MCF 10A (cell line): ENCODE measurements at regions not wholly inside any gene's neighbourhood (a gene's known extent, or its start where the extent isn't known, plus 50 kb on each side); places are given as distances from the start of the nearest gene placed in this dataset.
"Not testable (repeated sequence)": the region's sequence is repeated elsewhere in the genome, so short reads cannot be mapped to it uniquely, and the experiment has no call there.

ENCODE experiments used
- BruUV-seq: library from RNA; stranded (reverse); fragments of 400-500 nt; replicated peaks from 2 replicates; lab custom pipeline; 2021; lab: Mats Ljungman, UMichigan
- CTCF ChIA-PET: fragments of 300-600 bp; sonication (Branson Sonifier 250); formaldehyde crosslinking; extraction: SDS; loops from one replicate; lab custom pipeline; 2021; ENCODE audit warnings: antibody characterized with exemption, inconsistent platforms; lab: Yijun Ruan, JAX
- POLR2A ChIA-PET: fragments of 300-600, 350-650 bp; sonication (Branson Sonifier 250); formaldehyde crosslinking; extraction: SDS; loops from one replicate; lab custom pipeline; 2020; ENCODE audit warnings: antibody characterized with exemption, inconsistent platforms; lab: Yijun Ruan, JAX
- DNase-seq: peaks from one replicate; pipeline ENCODE4 v3.0.0-alpha.2; 2018; ENCODE audit not compliant: unreplicated experiment
- H3K27ac Mint-ChIP-seq: one replicate; pipeline ENCODE4 v1.8.0; 2022; ENCODE audit warnings: mild to moderate bottlenecking, low read depth, mixed read lengths; ENCODE audit not compliant: unreplicated experiment
- H3K27me3 Mint-ChIP-seq: one replicate; pipeline ENCODE4 v1.8.0; 2022; ENCODE audit warnings: mixed read lengths; ENCODE audit not compliant: insufficient read depth, unreplicated experiment
- H3K36me3 Mint-ChIP-seq: one replicate; pipeline ENCODE4 v1.8.0; 2022; ENCODE audit warnings: mild to moderate bottlenecking, moderate library complexity, mixed read lengths; ENCODE audit not compliant: insufficient read depth, unreplicated experiment
- H3K4me1 Mint-ChIP-seq: one replicate; pipeline ENCODE4 v1.8.0; 2022; ENCODE audit warnings: mixed read lengths; ENCODE audit not compliant: insufficient read depth, unreplicated experiment
- H3K4me3 Mint-ChIP-seq: one replicate; pipeline ENCODE4 v1.8.0; 2022; ENCODE audit warnings: mild to moderate bottlenecking, moderate library complexity, mixed read lengths; ENCODE audit not compliant: unreplicated experiment
- H3K9me3 Mint-ChIP-seq: one replicate; pipeline ENCODE4 v1.8.0; 2022; ENCODE audit warnings: mixed read lengths; ENCODE audit not compliant: unreplicated experiment
- CTCF ChIP-seq: fragments of 200-600 bp; IDR thresholded peaks from one replicate; pipeline ENCODE4 v1.8.0; 2022; ENCODE audit warnings: antibody characterized with exemption, mild to moderate bottlenecking; ENCODE audit not compliant: unreplicated experiment
- intact Hi-C: fragments of 100-400 bp; cut with micrococcal nuclease; formaldehyde crosslinking; loops from 2 replicates; pipeline ENCODE4 v1.14.1; 2022

- BruUV-seq = no TSS peak
- DNase-seq = no peak
- Mint-ChIP-seq H3K9me3 (no peaks in the 10 kb centered on the region), H3K27ac (no peak overlapping the region), H3K4me3 (no peak overlapping the region), H3K27me3 (peaks cover 98% of the 10 kb centered on the region), H3K4me1 (no peaks in the 10 kb centered on the region), H3K36me3 (no peaks in the 10 kb centered on the region)
- ChIA-PET POLR2A (interaction anchor here (0.7 kb wide), 1 partner anchor 94 kb away, joined by 4 read pairs; no protein-coding TSS in a partner anchor), CTCF (interaction anchor here (0.5 to 1.5 kb wide), 2 partner anchors 129 to 193 kb away, joined by 3 to 4 read pairs; no protein-coding TSS in a partner anchor)
- TF ChIP-seq CTCF = no peak
- intact Hi-C loops = no loop called here
These were observed 183.6 kb downstream of the MC4R start for GRCh38 chr18:60188958-60189357.

GRCh38 chr18:60182223-60182622 lies 190.4 kb downstream of the MC4R start:
- POLR2A ChIA-PET = no interaction called here

GRCh38 chr18:60180671-60181070 lies 191.9 kb downstream of the MC4R start:
- H3K27ac Mint-ChIP-seq = no peak overlapping the region
- H3K27me3 Mint-ChIP-seq = peaks cover 75% of the 10 kb centered on the region

More at GRCh38 chr18:60182223-60182622, 190.4 kb downstream of the MC4R start:
- intact Hi-C loops = no loop called here
- H3K36me3 Mint-ChIP-seq = no peaks in the 10 kb centered on the region
- no peak for DNase-seq
- CTCF ChIA-PET = no interaction called here
- no peak overlapping the region for H3K27ac Mint-ChIP-seq
- no TSS peak for BruUV-seq
- peaks cover 74% of the 10 kb centered on the region for H3K27me3 Mint-ChIP-seq
- no peak overlapping the region for H3K4me3 Mint-ChIP-seq
- no peaks in the 10 kb centered on the region for H3K9me3 Mint-ChIP-seq
- no peaks in the 10 kb centered on the region for H3K4me1 Mint-ChIP-seq
- no peak for TF ChIP-seq CTCF

GRCh38 chr18:60178224-60178623 lies 194.4 kb downstream of the MC4R start:
- H3K4me1 Mint-ChIP-seq, H3K9me3 Mint-ChIP-seq, H3K36me3 Mint-ChIP-seq, BruUV-seq, intact Hi-C loops, H3K4me3 Mint-ChIP-seq, DNase-seq, H3K27ac Mint-ChIP-seq, POLR2A ChIA-PET: not testable (repeated sequence)
- CTCF ChIA-PET = interaction anchor here (0.6 kb wide), 1 partner anchor 133 kb away, joined by 3 read pairs; no protein-coding TSS in a partner anchor
- peaks cover 61% of the 10 kb centered on the region for H3K27me3 Mint-ChIP-seq

More at GRCh38 chr18:60180671-60181070, 191.9 kb downstream of the MC4R start:
- no TSS peak for BruUV-seq
- no peaks in the 10 kb centered on the region for H3K9me3 Mint-ChIP-seq
- no peak for DNase-seq
- H3K4me3 Mint-ChIP-seq = no peak overlapping the region
- ChIA-PET CTCF (no interaction called here), POLR2A (no interaction called here)
- H3K4me1 Mint-ChIP-seq = no peaks in the 10 kb centered on the region
- intact Hi-C loops = no loop called here
- H3K36me3 Mint-ChIP-seq = no peaks in the 10 kb centered on the region
- TF ChIP-seq CTCF = no peak

- Mint-ChIP-seq H3K9me3 (no peaks in the 10 kb centered on the region), H3K4me3 (no peak overlapping the region), H3K4me1 (no peaks in the 10 kb centered on the region), H3K36me3 (no peaks in the 10 kb centered on the region), H3K27me3 (peaks cover 64% of the 10 kb centered on the region), H3K27ac (no peak overlapping the region)
- no peak for TF ChIP-seq CTCF
- POLR2A ChIA-PET = no interaction called here
- intact Hi-C loops = no loop called here
- no TSS peak for BruUV-seq
- CTCF ChIA-PET = no interaction called here
- no peak for DNase-seq
These were observed 196.3 kb downstream of the MC4R start for GRCh38 chr18:60176259-60176658.
